Peyer's patch (tissue), 4 donors: ENCODE measurements at regions not wholly inside any gene's neighbourhood (a gene's known extent, or its start where the extent isn't known, plus 50 kb on each side); places are given as distances from the start of the nearest gene placed in this dataset.

Source experiments
- DNase-seq, 3 donors: peaks; one replicate each; pipeline ENCODE4 v3.0.0-alpha.2; 2017 to 2019
- H3K27ac ChIP-seq, 4 donors: fragments of 200-600 bp; sonication (generic); one replicate each; pipeline ENCODE4 v1.5.1; 2016 to 2019
- H3K27me3 ChIP-seq, 2 donors: fragments of 200-600 bp; sonication (generic); one replicate each; pipeline ENCODE4 v1.5.1; 2019
- H3K36me3 ChIP-seq, 3 donors: fragments of 200-600 bp; sonication (generic); one replicate each; pipeline ENCODE4 v1.5.1; 2016 to 2019
- H3K4me1 ChIP-seq, 4 donors: fragments of 200-600 bp; sonication (generic); one replicate each; pipeline ENCODE4 v1.5.1; 2016 to 2019
- H3K4me3 ChIP-seq, 4 donors: fragments of 200-600 bp; sonication (generic); 1 replicate in 3 of 4; 2 replicates in 1 of 4; pipeline ENCODE4 v1.5.1; 2016 to 2019; ENCODE audit warnings: mild to moderate bottlenecking in 1 of 4
- H3K9me3 ChIP-seq, 4 donors: fragments of 200-600 bp; sonication (generic); one replicate each; pipeline ENCODE4 v1.5.1; 2016 to 2019; ENCODE audit warnings: mild to moderate bottlenecking in 1 of 4
- CTCF ChIP-seq, 6 experiments: fragments of 450-650 bp in 4 of 6; fragments of 200-600 bp in 2 of 6; sonication (generic) in 1 of 6; IDR thresholded peaks; one replicate each; pipeline ENCODE4 v1.5.1; 2017 to 2019; ENCODE audit warnings: antibody characterized with exemption in 6 of 6, mild to moderate bottlenecking in 3 of 6, moderate library complexity in 1 of 6
- POLR2A ChIP-seq, 2 donors: fragments of 450-650 bp; IDR thresholded peaks; one replicate each; pipeline ENCODE4 v1.5.1; 2017; ENCODE audit warnings: antibody characterized with exemption in 2 of 2, mild to moderate bottlenecking in 2 of 2, moderate library complexity in 2 of 2

DNA sequence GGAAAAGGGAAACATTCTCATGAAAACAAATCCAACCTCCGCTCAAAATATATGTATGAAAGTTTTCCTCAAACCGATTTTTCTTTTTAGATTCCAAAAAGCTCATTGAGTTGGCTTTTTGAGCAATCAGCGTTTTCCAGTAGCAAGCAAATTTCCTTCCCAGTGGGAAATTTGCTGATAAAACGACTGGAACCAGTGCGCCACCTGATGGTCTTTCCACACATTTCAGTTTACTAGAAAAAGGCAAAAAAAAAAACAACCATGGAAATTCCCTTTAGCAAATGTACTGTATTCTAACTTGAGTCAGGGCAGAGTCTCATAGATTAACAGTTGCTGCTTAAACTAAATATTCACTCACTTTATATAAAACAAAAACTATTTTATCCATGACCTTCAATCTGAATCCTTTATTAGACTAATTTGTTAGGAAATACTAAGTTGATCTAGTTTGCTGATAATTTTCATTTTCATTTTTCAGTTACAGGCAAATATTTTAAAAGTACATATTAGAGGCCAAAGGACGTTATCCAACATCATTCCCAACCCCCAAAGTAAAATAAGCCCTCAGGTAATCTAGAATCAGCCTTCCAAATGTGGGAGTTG is 271.5 kb downstream of the FOXA2 start:
- DNase-seq, result no peak
- TF ChIP-seq CTCF (IDR thresholded peaks at IDR 0.05) (peak in 5 of 6 experiments; percentile 22 to 59 (median 54)), POLR2A (IDR thresholded peaks at IDR 0.05) (no peak)
- Histone ChIP-seq H3K27ac (no peak overlapping the region), H3K36me3 (no peaks in the 10 kb centered on the region), H3K4me1 (no peaks in the 10 kb centered on the region), H3K9me3 (no peaks in the 10 kb centered on the region), H3K4me3 (no peak overlapping the region), H3K27me3 (no peaks in the 10 kb centered on the region)

DNA sequence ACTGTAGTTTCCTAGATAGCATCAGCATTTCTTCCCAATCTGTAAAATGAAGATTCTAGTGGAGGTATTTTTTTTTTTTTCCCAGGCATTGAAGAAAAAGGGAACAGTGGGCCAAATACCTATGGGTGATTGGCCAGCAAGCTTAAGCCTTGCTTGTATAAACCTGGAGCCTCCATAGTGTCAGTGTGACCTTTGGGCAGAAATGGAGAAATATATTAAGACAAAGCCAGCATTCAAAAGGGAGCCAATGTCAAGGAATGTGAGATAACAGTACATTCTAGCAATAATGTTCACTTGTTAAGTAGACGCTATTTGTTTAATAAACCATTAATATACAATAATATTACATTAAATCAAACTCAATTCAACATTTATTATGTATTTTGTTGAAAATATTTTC is 275.4 kb downstream of the FOXA2 start:
- no peak for DNase-seq
- H3K4me3 ChIP-seq, result no peak overlapping the region
- TF ChIP-seq POLR2A (IDR thresholded peaks at IDR 0.05), result no peak
- no peak for TF ChIP-seq CTCF (IDR thresholded peaks at IDR 0.05)
- H3K27ac ChIP-seq, result no peak overlapping the region
- H3K4me1 ChIP-seq, result no peaks in the 10 kb centered on the region
- no peaks in the 10 kb centered on the region for H3K36me3 ChIP-seq
- H3K9me3 ChIP-seq, result no peaks in the 10 kb centered on the region
- no peaks in the 10 kb centered on the region for H3K27me3 ChIP-seq

DNA sequence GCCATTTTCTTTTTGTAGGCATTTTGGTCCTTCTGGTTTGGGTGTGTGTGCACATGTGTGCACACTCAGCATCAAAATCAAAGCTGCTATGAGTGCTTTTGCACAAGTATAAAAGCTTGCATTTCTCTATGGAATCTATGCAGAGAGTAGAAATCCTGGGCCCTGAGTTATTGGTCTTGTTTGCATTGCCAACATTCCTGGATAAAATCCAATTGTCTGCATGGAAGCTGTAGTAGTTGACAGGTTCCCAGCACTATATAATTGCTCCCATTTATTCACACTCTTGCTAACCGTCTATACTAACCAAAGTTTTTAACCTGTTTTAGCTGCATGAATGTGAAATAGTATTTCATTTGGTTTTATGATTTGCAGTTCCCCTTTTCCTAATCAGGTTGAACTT is 277.0 kb downstream of the FOXA2 start:
- no peaks in the 10 kb centered on the region for H3K9me3 ChIP-seq
- no peaks in the 10 kb centered on the region for H3K4me1 ChIP-seq
- no peak for DNase-seq
- H3K4me3 ChIP-seq, result no peak overlapping the region
- H3K27me3 ChIP-seq, result no peaks in the 10 kb centered on the region
- no peak overlapping the region for H3K27ac ChIP-seq
- TF ChIP-seq CTCF (IDR thresholded peaks at IDR 0.05), result no peak
- TF ChIP-seq POLR2A (IDR thresholded peaks at IDR 0.05), result no peak
- H3K36me3 ChIP-seq, result no peaks in the 10 kb centered on the region

- Histone ChIP-seq H3K36me3 (no peaks in the 10 kb centered on the region), H3K27ac (no peak overlapping the region), H3K4me1 (no peaks in the 10 kb centered on the region), H3K4me3 (no peak overlapping the region), H3K27me3 (no peaks in the 10 kb centered on the region), H3K9me3 (no peaks in the 10 kb centered on the region)
- TF ChIP-seq CTCF (IDR thresholded peaks at IDR 0.05) (no peak), POLR2A (IDR thresholded peaks at IDR 0.05) (no peak)
- no peak for DNase-seq
Observed at GRCh38 chr20:22305381-22305780, 279.0 kb downstream of the FOXA2 start.

DNA sequence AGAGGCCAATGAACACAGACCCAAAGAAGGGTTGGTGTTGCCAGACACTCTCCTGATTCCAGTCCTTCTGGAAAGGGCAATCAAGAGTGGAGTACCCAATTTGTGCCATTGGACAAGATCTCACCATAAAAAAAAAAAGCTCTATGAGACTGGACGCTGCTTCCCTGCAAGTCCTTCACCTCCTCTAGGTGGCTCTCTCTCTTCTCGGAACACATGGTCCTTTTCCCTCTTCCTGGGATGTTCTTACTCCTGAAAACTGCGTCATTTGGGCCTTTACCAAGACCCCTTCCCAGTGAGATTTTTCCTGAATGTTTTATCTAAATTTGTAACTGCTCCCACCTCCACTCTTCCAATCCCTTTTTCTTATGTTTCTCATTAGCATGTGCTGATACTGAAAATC is 280.8 kb downstream of the FOXA2 start:
- Histone ChIP-seq H3K27me3 (no peaks in the 10 kb centered on the region), H3K4me3 (no peak overlapping the region), H3K4me1 (no peaks in the 10 kb centered on the region), H3K9me3 (no peaks in the 10 kb centered on the region), H3K27ac (no peak overlapping the region), H3K36me3 (no peaks in the 10 kb centered on the region)
- no peak for TF ChIP-seq POLR2A (IDR thresholded peaks at IDR 0.05)
- peak in 1 of 6 experiments; percentile 5 for TF ChIP-seq CTCF (IDR thresholded peaks at IDR 0.05)
- no peak for DNase-seq

GRCh38 chr20:22302039-22302438 is 282.3 kb downstream of the FOXA2 start:
- no peaks in the 10 kb centered on the region for H3K36me3 ChIP-seq
- H3K4me1 ChIP-seq, result no peaks in the 10 kb centered on the region
- TF ChIP-seq CTCF (IDR thresholded peaks at IDR 0.05) (no peak), POLR2A (IDR thresholded peaks at IDR 0.05) (no peak)
- no peaks in the 10 kb centered on the region for H3K27me3 ChIP-seq
- no peaks in the 10 kb centered on the region for H3K9me3 ChIP-seq
- DNase-seq, result no peak
- H3K4me3 ChIP-seq, result no peak overlapping the region
- no peak overlapping the region for H3K27ac ChIP-seq
